ENCODE measurements at regions not wholly inside any gene's neighbourhood (a gene's known extent, or its start where the extent isn't known, plus 50 kb on each side); places are given as distances from the start of the nearest gene placed in this dataset.

DNA sequence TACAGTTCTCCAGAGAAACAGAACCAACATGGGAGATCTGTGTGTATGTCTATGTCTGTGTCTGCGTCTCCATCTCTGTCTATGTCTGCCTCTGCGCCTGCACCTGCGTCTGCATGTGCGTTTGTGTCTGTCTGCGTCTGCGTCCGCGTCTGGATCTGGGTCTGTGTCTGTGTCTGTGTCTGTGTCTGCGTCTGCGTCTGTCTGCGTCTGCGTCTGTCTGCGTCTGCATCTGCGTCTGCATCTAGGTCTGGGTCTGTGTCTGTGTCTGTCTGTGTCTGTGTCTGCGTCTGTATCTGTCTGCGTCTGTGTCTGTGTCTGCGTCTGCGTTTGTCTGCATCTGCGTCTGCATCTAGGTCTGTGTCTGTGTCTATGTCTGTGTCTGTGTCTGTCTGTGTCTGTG is 53.1 kb upstream of the SLC22A11 start:
- Mint-ChIP-seq H3K9me3 (ENCODE audit: unreplicated experiment) (peaks cover 11% of the 10 kb centered on the region), H3K27ac (ENCODE audit: unreplicated experiment) (no peak overlapping the region), H3K4me3 (ENCODE audit: unreplicated experiment) (no peak overlapping the region), H3K36me3 (ENCODE audit: insufficient read depth, unreplicated experiment) (no peaks in the 10 kb centered on the region), H3K4me1 (ENCODE audit: low read depth, unreplicated experiment) (peaks cover under 1% of the 10 kb centered on the region), H3K27me3 (ENCODE audit: insufficient read depth, unreplicated experiment) (no peaks in the 10 kb centered on the region)
- TF ChIP-seq, protein P1, sequence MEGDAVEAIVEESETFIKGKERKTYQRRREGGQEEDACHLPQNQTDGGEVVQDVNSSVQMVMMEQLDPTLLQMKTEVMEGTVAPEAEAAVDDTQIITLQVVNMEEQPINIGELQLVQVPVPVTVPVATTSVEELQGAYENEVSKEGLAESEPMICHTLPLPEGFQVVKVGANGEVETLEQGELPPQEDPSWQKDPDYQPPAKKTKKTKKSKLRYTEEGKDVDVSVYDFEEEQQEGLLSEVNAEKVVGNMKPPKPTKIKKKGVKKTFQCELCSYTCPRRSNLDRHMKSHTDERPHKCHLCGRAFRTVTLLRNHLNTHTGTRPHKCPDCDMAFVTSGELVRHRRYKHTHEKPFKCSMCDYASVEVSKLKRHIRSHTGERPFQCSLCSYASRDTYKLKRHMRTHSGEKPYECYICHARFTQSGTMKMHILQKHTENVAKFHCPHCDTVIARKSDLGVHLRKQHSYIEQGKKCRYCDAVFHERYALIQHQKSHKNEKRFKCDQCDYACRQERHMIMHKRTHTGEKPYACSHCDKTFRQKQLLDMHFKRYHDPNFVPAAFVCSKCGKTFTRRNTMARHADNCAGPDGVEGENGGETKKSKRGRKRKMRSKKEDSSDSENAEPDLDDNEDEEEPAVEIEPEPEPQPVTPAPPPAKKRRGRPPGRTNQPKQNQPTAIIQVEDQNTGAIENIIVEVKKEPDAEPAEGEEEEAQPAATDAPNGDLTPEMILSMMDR (IDR thresholded peaks at IDR 0.05; ENCODE audit: insufficient read depth in 1 of 2, low read depth in 1 of 2, low read length in 1 of 2, severe bottlenecking in 1 of 2, unreplicated experiment in 1 of 2): no peak
- no peaks in the 10 kb centered on the region for H3K27me3 ChIP-seq (replicated peaks; ENCODE audit: control insufficient read depth, insufficient read depth, low read length)
- POLR2A ChIA-PET: no interaction called here
- H3K36me3 ChIP-seq (ENCODE audit: control insufficient read depth, insufficient read depth, low read length): no peaks in the 10 kb centered on the region
- no peak for DNase-seq
- CTCF ChIA-PET: interaction anchor here (1.2 kb wide), 1 partner anchor 117 kb away, joined by 3 read pairs; no protein-coding TSS in a partner anchor
- peaks cover 8% of the 10 kb centered on the region for H3K4me1 ChIP-seq
- no TSS peak for BruUV-seq (replicated peaks)
- intact Hi-C loops (cut with micrococcal nuclease; ENCODE audit: unreplicated experiment): no loop called here
- H3K9me3 ChIP-seq: no peaks in the 10 kb centered on the region
- H3K4me3 ChIP-seq (ENCODE audit: low read depth, low read length): no peak overlapping the region

GRCh38 chr11:64503186-64503753 is 52.5 kb upstream of the SLC22A11 start:
- no peak overlapping the region for H3K27ac Mint-ChIP-seq (ENCODE audit: unreplicated experiment)
- H3K27me3 Mint-ChIP-seq (ENCODE audit: insufficient read depth, unreplicated experiment): no peaks in the 10 kb centered on the region
- Histone ChIP-seq H3K4me1 (peaks cover 8% of the 10 kb centered on the region), H3K27me3 (replicated peaks; ENCODE audit: control insufficient read depth, insufficient read depth, low read length) (no peaks in the 10 kb centered on the region), H3K9me3 (no peaks in the 10 kb centered on the region), H3K4me3 (ENCODE audit: low read depth, low read length) (no peak overlapping the region), H3K36me3 (ENCODE audit: control insufficient read depth, insufficient read depth, low read length) (no peaks in the 10 kb centered on the region)
- DNase-seq: no peak
- peaks cover 11% of the 10 kb centered on the region for H3K9me3 Mint-ChIP-seq (ENCODE audit: unreplicated experiment)
- ChIA-PET POLR2A (no interaction called here), CTCF (interaction anchor here (0.6 to 1.0 kb wide), 2 partner anchors 8 to 147 kb away, joined by 3 read pairs; no protein-coding TSS in a partner anchor)
- BruUV-seq (replicated peaks): no TSS peak
- H3K4me3 Mint-ChIP-seq (ENCODE audit: unreplicated experiment): no peak overlapping the region
- no peaks in the 10 kb centered on the region for H3K36me3 Mint-ChIP-seq (ENCODE audit: insufficient read depth, unreplicated experiment)
- H3K4me1 Mint-ChIP-seq (ENCODE audit: low read depth, unreplicated experiment): peaks cover 5% of the 10 kb centered on the region
- TF ChIP-seq, protein P1 (IDR thresholded peaks at IDR 0.05; ENCODE audit: insufficient read depth in 1 of 2, low read depth in 1 of 2, low read length in 1 of 2, severe bottlenecking in 1 of 2, unreplicated experiment in 1 of 2): no peak
- intact Hi-C loops (cut with micrococcal nuclease; ENCODE audit: unreplicated experiment): no loop called here

GRCh38 chr11:64504999-64505398 is 50.7 kb upstream of the SLC22A11 start:
- Mint-ChIP-seq H3K9me3 (ENCODE audit: unreplicated experiment) (peaks cover 11% of the 10 kb centered on the region), H3K36me3 (ENCODE audit: insufficient read depth, unreplicated experiment) (no peaks in the 10 kb centered on the region), H3K4me3 (ENCODE audit: unreplicated experiment) (no peak overlapping the region), H3K27me3 (ENCODE audit: insufficient read depth, unreplicated experiment) (no peaks in the 10 kb centered on the region), H3K4me1 (ENCODE audit: low read depth, unreplicated experiment) (peaks cover 5% of the 10 kb centered on the region), H3K27ac (ENCODE audit: unreplicated experiment) (no peak overlapping the region)
- ChIA-PET CTCF (no interaction called here), POLR2A (no interaction called here)
- H3K36me3 ChIP-seq (ENCODE audit: control insufficient read depth, insufficient read depth, low read length): no peaks in the 10 kb centered on the region
- TF ChIP-seq, protein P1 (IDR thresholded peaks at IDR 0.05; ENCODE audit: insufficient read depth in 1 of 2, low read depth in 1 of 2, low read length in 1 of 2, severe bottlenecking in 1 of 2, unreplicated experiment in 1 of 2): no peak
- intact Hi-C loops (cut with micrococcal nuclease; ENCODE audit: unreplicated experiment): no loop called here
- BruUV-seq (replicated peaks): no TSS peak
- DNase-seq: no peak
- no peaks in the 10 kb centered on the region for H3K27me3 ChIP-seq (replicated peaks; ENCODE audit: control insufficient read depth, insufficient read depth, low read length)
- no peaks in the 10 kb centered on the region for H3K9me3 ChIP-seq
- peaks cover 8% of the 10 kb centered on the region for H3K4me1 ChIP-seq
- no peak overlapping the region for H3K4me3 ChIP-seq (ENCODE audit: low read depth, low read length)

All from Caco-2 (cell line).